MCF 10A (cell line): ENCODE measurements at regions not wholly inside any gene's neighbourhood (a gene's known extent, or its start where the extent isn't known, plus 50 kb on each side); places are given as distances from the start of the nearest gene placed in this dataset.
"Not testable (repeated sequence)": the region's sequence is repeated elsewhere in the genome, so short reads cannot be mapped to it uniquely, and the experiment has no call there.

Source experiments
- BruUV-seq: library from RNA; stranded (reverse); fragments of 400-500 nt; replicated peaks from 2 replicates; lab custom pipeline; 2021; lab: Mats Ljungman, UMichigan
- CTCF ChIA-PET: fragments of 300-600 bp; sonication (Branson Sonifier 250); formaldehyde crosslinking; extraction: SDS; loops from one replicate; lab custom pipeline; 2021; ENCODE audit warnings: antibody characterized with exemption, inconsistent platforms; lab: Yijun Ruan, JAX
- POLR2A ChIA-PET: fragments of 300-600, 350-650 bp; sonication (Branson Sonifier 250); formaldehyde crosslinking; extraction: SDS; loops from one replicate; lab custom pipeline; 2020; ENCODE audit warnings: antibody characterized with exemption, inconsistent platforms; lab: Yijun Ruan, JAX
- DNase-seq: peaks from one replicate; pipeline ENCODE4 v3.0.0-alpha.2; 2018; ENCODE audit not compliant: unreplicated experiment
- H3K27ac Mint-ChIP-seq: one replicate; pipeline ENCODE4 v1.8.0; 2022; ENCODE audit warnings: mild to moderate bottlenecking, low read depth, mixed read lengths; ENCODE audit not compliant: unreplicated experiment
- H3K27me3 Mint-ChIP-seq: one replicate; pipeline ENCODE4 v1.8.0; 2022; ENCODE audit warnings: mixed read lengths; ENCODE audit not compliant: insufficient read depth, unreplicated experiment
- H3K36me3 Mint-ChIP-seq: one replicate; pipeline ENCODE4 v1.8.0; 2022; ENCODE audit warnings: mild to moderate bottlenecking, moderate library complexity, mixed read lengths; ENCODE audit not compliant: insufficient read depth, unreplicated experiment
- H3K4me1 Mint-ChIP-seq: one replicate; pipeline ENCODE4 v1.8.0; 2022; ENCODE audit warnings: mixed read lengths; ENCODE audit not compliant: insufficient read depth, unreplicated experiment
- H3K4me3 Mint-ChIP-seq: one replicate; pipeline ENCODE4 v1.8.0; 2022; ENCODE audit warnings: mild to moderate bottlenecking, moderate library complexity, mixed read lengths; ENCODE audit not compliant: unreplicated experiment
- H3K9me3 Mint-ChIP-seq: one replicate; pipeline ENCODE4 v1.8.0; 2022; ENCODE audit warnings: mixed read lengths; ENCODE audit not compliant: unreplicated experiment
- CTCF ChIP-seq: fragments of 200-600 bp; IDR thresholded peaks from one replicate; pipeline ENCODE4 v1.8.0; 2022; ENCODE audit warnings: antibody characterized with exemption, mild to moderate bottlenecking; ENCODE audit not compliant: unreplicated experiment
- intact Hi-C: fragments of 100-400 bp; cut with micrococcal nuclease; formaldehyde crosslinking; loops from 2 replicates; pipeline ENCODE4 v1.14.1; 2022

GRCh38 chr6:84973606-84974005 is 209.2 kb upstream of the TBX18 start:
- intact Hi-C loops, result loop anchor here (2.0 kb wide), 1 partner anchor 153 kb away; no protein-coding TSS in a partner anchor
- BruUV-seq, result no TSS peak
- H3K36me3 Mint-ChIP-seq, result no peaks in the 10 kb centered on the region
- no peaks in the 10 kb centered on the region for H3K9me3 Mint-ChIP-seq
- TF ChIP-seq CTCF, result no peak
- no peak overlapping the region for H3K4me3 Mint-ChIP-seq
- CTCF ChIA-PET, result interaction anchor here (0.6 to 1.7 kb wide), 3 partner anchors 11 to 350 kb away, joined by 3 to 7 read pairs (median 3); no protein-coding TSS in a partner anchor
- peaks cover 13% of the 10 kb centered on the region for H3K4me1 Mint-ChIP-seq
- POLR2A ChIA-PET, result interaction anchor here (0.8 kb wide), 1 partner anchor 10 kb away, joined by 3 read pairs; no protein-coding TSS in a partner anchor
- H3K27ac Mint-ChIP-seq, result no peak overlapping the region
- H3K27me3 Mint-ChIP-seq, result no peaks in the 10 kb centered on the region
- no peak for DNase-seq

- Mint-ChIP-seq H3K36me3 (no peaks in the 10 kb centered on the region), H3K27me3 (no peaks in the 10 kb centered on the region), H3K9me3 (no peaks in the 10 kb centered on the region), H3K27ac (no peak overlapping the region), H3K4me3 (no peak overlapping the region), H3K4me1 (peaks cover 19% of the 10 kb centered on the region)
- no peak for DNase-seq
- POLR2A ChIA-PET, result interaction anchor here (1.0 kb wide), 1 partner anchor 540 kb away, joined by 3 read pairs; no protein-coding TSS in a partner anchor
- CTCF ChIA-PET, result interaction anchor here (0.6 to 3.7 kb wide), 8 partner anchors 15 to 775 kb away, joined by 3 to 15 read pairs (median 4); no protein-coding TSS in a partner anchor
- no peak for TF ChIP-seq CTCF
- intact Hi-C loops, result loop anchor here (1.0 to 10.0 kb wide), 7 partner anchors 240 to 725 kb away; no protein-coding TSS in a partner anchor
- BruUV-seq, result no TSS peak
Measured at GRCh38 chr6:84967965-84968364, 203.6 kb upstream of the TBX18 start.

- ChIA-PET POLR2A (interaction anchor here (1.0 kb wide), 1 partner anchor 539 kb away, joined by 3 read pairs; no protein-coding TSS in a partner anchor), CTCF (interaction anchor here (0.6 to 3.7 kb wide), 8 partner anchors 13 to 1078 kb away, joined by 3 to 15 read pairs (median 4); no protein-coding TSS in a partner anchor)
- peak; percentile 67 for DNase-seq
- Mint-ChIP-seq H3K4me1 (peaks cover 19% of the 10 kb centered on the region), H3K27ac (peak overlapping the region; percentile 75), H3K27me3 (no peaks in the 10 kb centered on the region), H3K4me3 (no peak overlapping the region), H3K36me3 (no peaks in the 10 kb centered on the region), H3K9me3 (no peaks in the 10 kb centered on the region)
- peak; percentile 64 for TF ChIP-seq CTCF
- no TSS peak for BruUV-seq
- intact Hi-C loops, result loop anchor here (1.0 to 10.0 kb wide), 7 partner anchors 239 to 725 kb away; no protein-coding TSS in a partner anchor
Measured at GRCh38 chr6:84967389-84967788, 203.0 kb upstream of the TBX18 start.

GRCh38 chr6:84953111-84953755 is 188.8 kb upstream of the TBX18 start:
- Mint-ChIP-seq H3K9me3 (peaks cover 13% of the 10 kb centered on the region), H3K27ac (no peak overlapping the region), H3K4me1 (no peaks in the 10 kb centered on the region), H3K36me3 (no peaks in the 10 kb centered on the region), H3K27me3 (no peaks in the 10 kb centered on the region), H3K4me3 (no peak overlapping the region)
- intact Hi-C loops, result no loop called here
- DNase-seq, result no peak
- ChIA-PET CTCF (interaction anchor here (0.6 to 1.1 kb wide), 5 partner anchors 13 to 1066 kb away, joined by 3 to 5 read pairs (median 4); no protein-coding TSS in a partner anchor), POLR2A (interaction anchor here (1.3 kb wide), 1 partner anchor 55 kb away, joined by 3 read pairs; no protein-coding TSS in a partner anchor)
- BruUV-seq, result no TSS peak
- TF ChIP-seq CTCF, result no peak

GRCh38 chr6:84944926-84945325 is 180.5 kb upstream of the TBX18 start:
- H3K4me3 Mint-ChIP-seq, DNase-seq, BruUV-seq, H3K27ac Mint-ChIP-seq, POLR2A ChIA-PET, H3K36me3 Mint-ChIP-seq, intact Hi-C loops, H3K27me3 Mint-ChIP-seq, H3K4me1 Mint-ChIP-seq: not testable (repeated sequence)
- CTCF ChIA-PET, result interaction anchor here (0.6 kb wide), 1 partner anchor 13 kb away, joined by 3 read pairs; no protein-coding TSS in a partner anchor
- peaks cover 22% of the 10 kb centered on the region for H3K9me3 Mint-ChIP-seq
